Myocyte (in vitro differentiated cells): ENCODE measurements at regions not wholly inside any gene's neighbourhood (a gene's known extent, or its start where the extent isn't known, plus 50 kb on each side); places are given as distances from the start of the nearest gene placed in this dataset.

Experiments
- DNase-seq: peaks from one replicate; pipeline ENCODE4 v3.0.0-alpha.2; 2012; ENCODE audit warnings: low read depth

GRCh38 chr5:175765858-175766257 is 105.5 kb upstream of the CPLX2 start:
- DNase-seq = no peak

DNA sequence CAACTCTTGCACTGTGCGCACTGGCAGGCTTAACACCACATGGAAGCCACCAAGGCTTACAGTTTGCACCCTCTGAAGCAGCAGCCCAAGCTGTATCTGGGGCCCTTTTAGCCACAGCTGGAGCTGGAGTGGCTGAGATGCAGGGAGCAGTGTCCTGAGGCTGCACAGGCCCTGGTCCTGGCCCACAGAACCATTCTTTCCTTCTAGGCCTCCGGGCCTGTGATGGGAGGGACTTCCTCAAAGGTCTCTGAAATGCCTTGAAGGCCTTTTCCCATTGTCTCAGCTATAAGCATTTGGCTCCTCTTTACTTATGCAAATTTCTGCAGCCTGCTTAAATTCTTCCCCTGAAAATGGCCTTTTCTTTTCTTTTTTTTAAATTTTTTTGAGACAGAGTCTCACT is 104.4 kb upstream of the CPLX2 start:
- no peak for DNase-seq

- no peak for DNase-seq
These were observed 98.4 kb upstream of the CPLX2 start for GRCh38 chr5:175772747-175773533.

GRCh38 chr5:175773534-175774070 is 97.8 kb upstream of the CPLX2 start:
- no peak for DNase-seq

- DNase-seq = no peak
These were observed 96.0 kb upstream of the CPLX2 start for GRCh38 chr5:175775416-175775815.

DNA sequence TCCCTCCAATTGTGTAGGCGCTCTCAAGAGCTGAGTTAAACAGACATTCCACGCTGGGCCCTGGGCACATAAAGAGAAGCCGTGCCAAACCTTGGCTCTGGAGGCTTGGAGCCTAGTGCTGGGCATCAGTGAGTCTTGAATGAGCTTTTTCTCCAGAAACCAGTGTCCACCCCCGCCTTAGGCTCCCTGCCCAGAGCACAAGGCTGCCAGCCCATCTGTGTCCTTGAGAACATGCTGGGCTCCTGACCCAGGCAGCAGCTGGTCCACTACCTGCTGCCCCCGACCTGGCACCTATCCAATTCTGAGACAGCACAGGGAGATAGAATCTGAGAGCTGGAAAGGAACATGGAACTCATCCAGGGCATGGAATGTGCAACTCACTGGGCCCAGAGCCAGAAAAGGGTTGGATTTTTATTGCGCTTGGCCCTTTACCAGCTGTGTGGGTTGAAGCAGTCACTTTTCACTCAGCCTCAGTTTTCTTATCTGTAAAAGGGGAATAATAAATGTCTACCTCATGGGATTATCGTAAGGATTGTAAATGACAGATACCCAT is 92.4 kb upstream of the CPLX2 start:
- DNase-seq = peak; percentile 5

DNA sequence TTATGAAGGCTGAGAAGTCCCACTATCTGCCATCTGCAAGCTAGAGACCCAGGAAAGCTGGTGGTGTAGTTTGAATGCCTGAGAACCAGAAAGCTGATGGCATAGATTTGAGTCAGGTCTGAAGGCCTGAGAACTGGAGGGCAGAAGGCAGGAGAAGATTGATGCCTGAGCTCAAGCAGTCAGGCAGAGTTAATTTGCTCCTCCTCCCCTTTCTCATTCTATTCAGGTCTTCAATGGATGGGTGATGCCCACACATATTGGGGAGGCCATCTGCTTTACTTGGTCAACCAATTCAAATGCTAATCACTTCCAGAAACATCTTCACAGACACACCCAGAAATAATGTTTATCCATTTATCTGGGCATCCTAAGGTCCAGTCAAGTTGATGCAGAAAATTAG is 87.6 kb upstream of the CPLX2 start:
- DNase-seq = no peak

DNA sequence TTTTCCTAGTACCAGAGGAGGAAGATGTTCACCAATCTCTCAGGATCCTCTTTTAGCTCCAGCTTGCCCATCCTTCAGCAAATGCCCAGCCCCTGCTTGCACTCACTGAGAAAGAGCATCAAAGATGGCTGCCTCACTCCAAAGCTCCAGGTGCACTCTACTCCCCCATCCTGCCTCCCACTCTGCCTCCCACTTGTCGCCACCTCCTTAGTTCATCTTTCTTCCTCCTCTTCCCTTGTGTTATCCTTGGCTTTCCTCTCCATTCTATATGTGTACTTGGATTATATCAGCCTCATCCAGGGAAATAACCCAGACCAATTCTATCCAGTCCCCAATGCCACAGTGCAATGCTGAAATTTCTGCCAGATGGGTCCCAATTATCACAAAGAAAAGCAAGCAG is 87.1 kb upstream of the CPLX2 start:
- DNase-seq = no peak

DNA sequence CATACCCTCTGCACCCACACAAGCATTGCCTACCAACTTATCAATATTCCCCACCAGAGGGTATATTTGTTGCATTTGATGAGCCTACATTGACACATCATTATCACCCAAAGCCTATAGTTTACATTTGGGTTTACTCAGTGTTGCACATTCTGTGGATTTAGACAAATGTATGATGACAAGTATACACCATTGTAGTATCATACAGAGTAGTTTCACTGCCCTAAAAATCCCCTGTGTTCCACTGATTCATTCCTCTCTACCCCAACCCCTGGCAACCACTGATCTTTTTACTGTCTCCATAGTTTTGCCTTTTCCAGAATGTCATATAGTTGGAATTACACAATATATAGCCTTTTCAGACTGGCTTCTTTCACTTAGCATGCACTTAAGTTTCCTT is 85.7 kb upstream of the CPLX2 start:
- DNase-seq = no peak

- no peak for DNase-seq
These were observed 83.1 kb upstream of the CPLX2 start for GRCh38 chr5:175788155-175788787.

DNA sequence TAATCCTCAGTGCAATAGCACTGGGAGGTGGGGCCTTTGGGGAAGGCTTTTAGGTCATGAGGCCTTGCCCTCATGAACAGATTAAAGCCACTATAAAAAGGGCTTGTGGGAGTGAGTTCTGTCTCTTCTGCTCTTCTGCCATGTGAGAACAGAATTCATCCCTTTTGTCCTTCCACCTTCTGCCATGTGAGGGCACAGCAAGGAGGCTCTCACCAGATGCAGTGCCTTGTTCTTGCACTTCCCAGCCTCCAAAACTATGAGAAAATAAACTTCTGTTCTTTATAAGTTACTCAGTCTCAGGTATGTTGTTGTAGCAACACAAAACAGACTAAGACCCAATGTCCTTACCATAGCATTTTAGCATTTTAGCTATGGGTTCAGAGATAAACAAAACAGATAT is 81.7 kb upstream of the CPLX2 start:
- DNase-seq = no peak

- no peak for DNase-seq
These were observed 80.6 kb upstream of the CPLX2 start for GRCh38 chr5:175790796-175791195.

DNA sequence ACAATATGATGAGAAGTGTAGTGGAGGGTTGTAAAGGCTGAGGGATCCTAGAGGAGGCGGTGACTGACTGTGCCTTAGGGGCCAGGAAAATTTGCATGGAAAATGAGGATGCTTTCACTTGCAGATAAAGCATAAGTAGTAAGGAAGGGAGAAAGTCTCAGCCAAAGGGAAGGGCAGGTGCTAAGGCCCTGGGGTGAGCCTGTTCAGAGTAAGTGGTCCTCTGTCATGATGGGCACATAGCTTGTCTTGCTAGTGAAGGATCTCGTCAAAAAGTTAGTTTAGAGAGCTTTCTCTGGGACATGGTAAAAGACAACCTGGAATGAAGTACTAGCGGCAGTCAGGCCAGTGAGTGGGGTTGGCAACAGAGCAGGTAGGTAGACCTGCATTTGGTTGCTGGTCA is 75.4 kb upstream of the CPLX2 start:
- no peak for DNase-seq

DNA sequence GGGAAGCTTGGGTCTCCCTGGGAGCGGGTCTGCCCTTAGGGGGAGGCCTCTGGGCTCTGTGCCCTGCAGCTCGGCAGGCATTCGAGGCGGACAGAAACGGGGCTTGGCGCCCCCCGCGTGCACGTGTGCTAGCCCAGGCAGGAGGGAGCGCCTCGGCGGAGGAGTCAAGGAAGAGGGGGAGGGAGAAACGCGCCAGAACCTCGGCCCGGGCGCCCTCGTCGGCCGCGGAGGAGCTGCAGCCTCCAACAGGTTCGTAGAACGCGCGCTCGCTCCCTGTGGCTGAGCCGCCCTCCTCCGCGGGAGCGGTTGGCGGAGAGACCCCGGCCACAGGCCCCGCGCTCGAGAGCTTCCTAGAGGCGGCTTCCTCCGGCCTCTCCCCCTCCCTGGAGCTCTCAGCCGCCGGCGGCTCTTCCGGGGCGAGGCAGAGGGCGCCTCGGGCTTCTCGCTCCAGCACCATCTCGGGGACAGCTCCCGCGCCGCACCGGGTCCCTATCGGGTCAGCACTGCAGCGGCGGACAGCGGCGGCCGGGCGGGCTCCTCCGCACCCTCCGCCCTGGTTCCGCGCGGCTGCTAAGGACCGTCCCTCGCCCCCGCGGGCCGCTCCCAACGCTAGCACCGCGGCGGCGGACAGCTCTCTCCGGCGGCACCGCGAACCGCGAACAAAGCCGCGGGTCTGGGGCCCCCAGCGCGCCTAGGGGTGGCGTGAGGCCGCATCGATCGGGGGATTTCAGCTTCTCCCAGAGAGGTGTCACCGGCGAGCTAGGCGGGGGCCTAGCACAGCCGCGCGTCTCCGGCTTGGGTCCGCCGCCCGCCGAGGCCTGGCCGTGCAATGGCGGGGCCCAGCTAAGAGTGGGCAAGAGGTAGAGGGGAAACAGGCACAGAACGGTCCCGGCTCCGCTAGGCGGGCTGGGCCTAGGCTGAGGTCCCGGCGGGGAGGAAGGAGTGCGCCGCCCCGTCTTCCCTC is 74.6 kb upstream of the CPLX2 start:
- DNase-seq = peak; percentile 60

- DNase-seq = no peak
These were observed 73.8 kb upstream of the CPLX2 start for GRCh38 chr5:175797521-175798038.

DNA sequence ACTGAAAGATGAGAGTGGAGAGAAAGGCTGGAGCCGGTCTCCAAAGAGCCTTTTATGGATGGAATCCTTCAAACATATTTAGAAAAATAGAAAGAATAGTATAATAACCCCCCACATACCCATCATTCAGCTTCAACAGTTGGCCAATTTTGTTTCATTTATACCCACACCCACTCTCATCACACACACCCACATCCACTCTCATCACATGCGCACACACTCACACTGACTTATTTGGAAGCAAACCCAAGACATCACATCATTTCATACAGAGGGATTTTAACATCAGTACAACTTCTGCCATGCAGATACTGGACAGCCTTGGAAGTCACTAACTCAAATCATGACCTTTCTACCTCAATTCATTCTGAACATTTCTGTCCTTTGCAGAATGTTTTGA is 72.8 kb upstream of the CPLX2 start:
- no peak for DNase-seq

- DNase-seq = no peak
These were observed 70.7 kb upstream of the CPLX2 start for GRCh38 chr5:175800656-175801081.

- no peak for DNase-seq
These were observed 69.0 kb upstream of the CPLX2 start for GRCh38 chr5:175802361-175802760.

DNA sequence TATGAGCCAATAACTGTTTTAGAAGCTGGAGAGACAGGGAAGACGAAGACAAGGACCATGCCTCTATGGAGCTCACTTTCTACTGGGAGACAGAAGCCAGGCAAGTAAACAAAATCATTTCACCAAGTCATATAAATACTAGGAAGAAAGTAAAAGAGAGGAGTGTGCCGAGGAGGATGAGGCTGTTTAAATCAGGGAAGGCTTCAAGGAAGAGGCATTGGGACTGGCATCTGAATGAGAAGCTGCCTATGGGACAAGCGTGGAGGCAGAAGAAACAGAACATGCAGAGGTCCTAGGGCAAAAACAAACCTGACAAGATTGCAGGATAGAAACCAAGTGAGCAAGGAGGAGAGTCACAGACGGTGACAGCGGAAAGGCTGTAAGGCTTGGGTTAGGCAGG is 68.1 kb upstream of the CPLX2 start:
- DNase-seq = no peak

DNA sequence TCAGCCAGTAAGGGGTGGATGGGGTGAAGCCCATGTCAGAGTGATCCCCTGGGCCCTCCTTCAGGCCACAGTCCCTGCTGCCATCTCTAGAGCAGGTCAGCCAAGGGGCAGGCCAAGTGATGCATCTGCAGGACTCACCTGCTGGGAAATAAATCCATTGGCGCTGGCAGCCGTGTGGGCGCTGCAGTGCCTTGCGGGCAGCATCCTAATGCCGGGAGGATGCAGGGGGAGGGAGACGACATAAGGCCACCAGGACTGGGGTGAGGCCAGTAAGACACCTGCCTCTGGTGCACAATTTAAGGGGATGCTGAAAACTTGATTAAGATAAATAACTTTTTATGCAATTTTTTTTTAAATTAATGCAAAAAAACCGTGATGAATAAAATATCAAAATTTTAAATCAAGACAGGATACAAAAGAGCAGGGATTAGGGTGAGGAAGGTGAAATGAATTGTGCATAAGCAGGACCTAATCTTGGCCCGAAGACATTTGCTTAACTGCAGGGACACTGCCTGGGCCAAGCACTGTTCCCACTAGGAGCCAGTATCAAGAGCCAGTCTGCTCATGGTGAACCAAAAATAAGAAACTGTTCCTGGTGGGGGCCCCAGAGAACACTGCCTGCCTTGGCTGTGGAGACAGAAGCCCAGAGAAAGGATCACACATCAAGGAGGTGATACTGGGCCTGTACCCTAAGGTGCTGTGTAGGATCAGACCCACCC is 67.5 kb upstream of the CPLX2 start:
- DNase-seq = no peak
